Amygdala (tissue), 56 donors: ENCODE measurements at regions not wholly inside any gene's neighbourhood (a gene's known extent, or its start where the extent isn't known, plus 50 kb on each side); places are given as distances from the start of the nearest gene placed in this dataset.

Source experiments
- DNase-seq, 56 donors: peaks; one replicate each; lab custom pipeline; 2025; lab: John Stamatoyannopoulos, UW

GRCh38 chr10:8910314-8910713 is 855.8 kb downstream of the GATA3 start:
- no peak for DNase-seq

GRCh38 chr10:8911032-8911431 is 856.5 kb downstream of the GATA3 start:
- no peak for DNase-seq

GRCh38 chr10:8912108-8912507 is 857.6 kb downstream of the GATA3 start:
- DNase-seq: no peak

- DNase-seq: no peak
Measured at GRCh38 chr10:8913720-8914119, 859.2 kb downstream of the GATA3 start.

- DNase-seq: no peak
Measured at GRCh38 chr10:8919280-8919679, 864.8 kb downstream of the GATA3 start.

- DNase-seq: no peak
Measured at GRCh38 chr10:8921568-8921967, 867.1 kb downstream of the GATA3 start.

GRCh38 chr10:8923096-8923495 is 868.6 kb downstream of the GATA3 start:
- DNase-seq: no peak

GRCh38 chr10:8927705-8928104 is 873.2 kb downstream of the GATA3 start:
- DNase-seq: no peak

- DNase-seq: no peak
Measured at GRCh38 chr10:8946451-8946850, 892.0 kb downstream of the GATA3 start.

- no peak for DNase-seq
Measured at GRCh38 chr10:8950978-8951377, 896.5 kb downstream of the GATA3 start.

GRCh38 chr10:8951440-8952089 is 897.1 kb downstream of the GATA3 start:
- DNase-seq: no peak

GRCh38 chr10:8956400-8956799 is 901.9 kb downstream of the GATA3 start:
- no peak for DNase-seq

GRCh38 chr10:8962249-8962648 is 907.8 kb downstream of the GATA3 start:
- DNase-seq: no peak

GRCh38 chr10:8967061-8967460 is 912.6 kb downstream of the GATA3 start:
- DNase-seq: no peak

GRCh38 chr10:8969853-8970252 is 915.4 kb downstream of the GATA3 start:
- DNase-seq: no peak

- no peak for DNase-seq
Measured at GRCh38 chr10:8975535-8975934, 921.0 kb downstream of the GATA3 start.

GRCh38 chr10:8978100-8978499 is 923.6 kb downstream of the GATA3 start:
- no peak for DNase-seq

GRCh38 chr10:8979976-8980375 is 925.5 kb downstream of the GATA3 start:
- DNase-seq: no peak

- no peak for DNase-seq
Measured at GRCh38 chr10:8981277-8981676, 926.8 kb downstream of the GATA3 start.

- DNase-seq: no peak
Measured at GRCh38 chr10:8985651-8986050, 931.2 kb downstream of the GATA3 start.

GRCh38 chr10:8986975-8987374 is 932.5 kb downstream of the GATA3 start:
- DNase-seq: no peak

GRCh38 chr10:8987712-8988111 is 933.2 kb downstream of the GATA3 start:
- DNase-seq: no peak
